Natural killer cell (primary cell): ENCODE measurements at regions not wholly inside any gene's neighbourhood (a gene's known extent, or its start where the extent isn't known, plus 50 kb on each side); places are given as distances from the start of the nearest gene placed in this dataset.

ENCODE experiments used
- ATAC-seq, 3 donors: fragments of 150-1000 bp in 2 of 3; fragments of 200-7000 bp in 1 of 3; cut with Tn5 transposase; 1 replicate in 1 of 3; 2 replicates in 2 of 3; pipeline ENCODE4 v1.10.0; 2021; ENCODE audit warnings: mild to moderate bottlenecking in 2 of 3, moderate library complexity in 2 of 3
- DNase-seq, 2 donors: peaks; one replicate each; pipeline versions ENCODE4 v3.0.0 to v3.0.0-alpha.2; 2013 to 2021; ENCODE audit warnings: mixed read lengths in 1 of 2
- H3K27ac ChIP-seq: one replicate; pipeline ENCODE4 v1.5.1; 2013; ENCODE audit warnings: mild to moderate bottlenecking, low read length
- H3K27me3 ChIP-seq: one replicate; pipeline ENCODE4 v1.6.1; 2013; ENCODE audit warnings: low read length; ENCODE audit not compliant: control insufficient read depth, insufficient read depth
- H3K36me3 ChIP-seq: one replicate; pipeline ENCODE4 v1.6.1; 2013; ENCODE audit warnings: low read length; ENCODE audit not compliant: control insufficient read depth, insufficient read depth
- H3K4me1 ChIP-seq: one replicate; pipeline ENCODE4 v1.6.1; 2013; ENCODE audit warnings: low read length; ENCODE audit not compliant: control insufficient read depth, insufficient read depth
- H3K4me3 ChIP-seq: one replicate; pipeline ENCODE4 v1.5.1; 2013; ENCODE audit warnings: low read length
- H3K9me3 ChIP-seq: one replicate; pipeline ENCODE4 v1.6.1; 2013; ENCODE audit warnings: low read length; ENCODE audit not compliant: control insufficient read depth, insufficient read depth
- H3K27ac Mint-ChIP-seq, 2 donors: one replicate each; pipeline ENCODE4 v1.8.0; 2022; ENCODE audit warnings: mild to moderate bottlenecking in 2 of 2, mixed read lengths in 2 of 2, moderate library complexity in 1 of 2
- H3K27me3 Mint-ChIP-seq, 2 donors: one replicate each; pipeline ENCODE4 v1.8.0; 2022; ENCODE audit warnings: low read depth in 2 of 2, mixed read lengths in 2 of 2
- H3K36me3 Mint-ChIP-seq: one replicate; pipeline ENCODE4 v1.8.0; 2022; ENCODE audit warnings: mixed read lengths
- H3K4me1 Mint-ChIP-seq, 2 donors: one replicate each; pipeline ENCODE4 v1.8.0; 2022; ENCODE audit warnings: mixed read lengths in 2 of 2
- H3K4me3 Mint-ChIP-seq: one replicate; pipeline ENCODE4 v1.8.0; 2022; ENCODE audit warnings: mild to moderate bottlenecking, moderate library complexity, mixed read lengths
- H3K9me3 Mint-ChIP-seq, 2 donors: one replicate each; pipeline ENCODE4 v1.8.0; 2022; ENCODE audit warnings: mixed read lengths in 2 of 2
- CTCF ChIP-seq: fragments of 200-600 bp; IDR thresholded peaks from one replicate; pipeline ENCODE4 v1.8.0; 2022; ENCODE audit warnings: antibody characterized with exemption
- WGBS: methylation state at CpG from one replicate; pipeline ENCODE4 v1.1.7; 2013; ENCODE audit warnings: missing lambda C conversion rate; ENCODE audit not compliant: insufficient coverage; 5-methylcytosine and 5-hydroxymethylcytosine counted together
- intact Hi-C: fragments of 100-400 bp; cut with micrococcal nuclease; formaldehyde crosslinking; loops from one replicate; pipeline ENCODE4 v1.14.2; 2022

- WGBS: 66% methylated on average over 17 of the region's 17 CpGs
- intact Hi-C loops: no loop called here
These were observed 683.8 kb upstream of the SGCG start for GRCh38 chr13:22496803-22497508.

GRCh38 chr13:22497991-22498780 lies 682.6 kb upstream of the SGCG start:
- H3K4me3 Mint-ChIP-seq: no peak overlapping the region
- WGBS: 90% methylated on average over 16 of the region's 16 CpGs
- H3K27me3 Mint-ChIP-seq: no peaks in the 10 kb centered on the region
- H3K9me3 Mint-ChIP-seq: peaks cover 18 to 24% of the 10 kb centered on the region in 2 donors
- H3K4me3 ChIP-seq: no peak overlapping the region
- no peak for ATAC-seq
- no peak for DNase-seq
- no peaks in the 10 kb centered on the region for H3K36me3 ChIP-seq
- H3K9me3 ChIP-seq: no peaks in the 10 kb centered on the region
- H3K4me1 Mint-ChIP-seq: no peaks in the 10 kb centered on the region
- H3K27ac Mint-ChIP-seq: no peak overlapping the region
- no peaks in the 10 kb centered on the region for H3K4me1 ChIP-seq
- no peaks in the 10 kb centered on the region for H3K36me3 Mint-ChIP-seq
- TF ChIP-seq CTCF: no peak
- intact Hi-C loops: no loop called here
- no peak overlapping the region for H3K27ac ChIP-seq
- no peaks in the 10 kb centered on the region for H3K27me3 ChIP-seq

More at GRCh38 chr13:22496803-22497508, 683.8 kb upstream of the SGCG start:
- ATAC-seq (no peak), DNase-seq (no peak)
- Mint-ChIP-seq H3K4me3 (no peak overlapping the region), H3K27ac (no peak overlapping the region), H3K9me3 (peaks cover 12 to 16% of the 10 kb centered on the region in 2 donors), H3K4me1 (no peaks in the 10 kb centered on the region), H3K27me3 (no peaks in the 10 kb centered on the region), H3K36me3 (no peaks in the 10 kb centered on the region)
- no peak overlapping the region for H3K4me3 ChIP-seq
- TF ChIP-seq CTCF: no peak
- no peaks in the 10 kb centered on the region for H3K9me3 ChIP-seq
- H3K4me1 ChIP-seq: no peaks in the 10 kb centered on the region
- H3K36me3 ChIP-seq: no peaks in the 10 kb centered on the region
- H3K27ac ChIP-seq: no peak overlapping the region
- H3K27me3 ChIP-seq: no peaks in the 10 kb centered on the region

GRCh38 chr13:22499919-22500318 lies 680.9 kb upstream of the SGCG start:
- no peak overlapping the region for H3K27ac ChIP-seq
- Mint-ChIP-seq H3K27ac (no peak overlapping the region), H3K4me1 (no peaks in the 10 kb centered on the region), H3K4me3 (no peak overlapping the region), H3K27me3 (no peaks in the 10 kb centered on the region), H3K36me3 (no peaks in the 10 kb centered on the region), H3K9me3 (peaks cover 13 to 17% of the 10 kb centered on the region in 2 donors)
- no peak for TF ChIP-seq CTCF
- no peaks in the 10 kb centered on the region for H3K27me3 ChIP-seq
- no peak for DNase-seq
- intact Hi-C loops: no loop called here
- ATAC-seq: no peak
- no peaks in the 10 kb centered on the region for H3K9me3 ChIP-seq
- no peaks in the 10 kb centered on the region for H3K4me1 ChIP-seq
- H3K4me3 ChIP-seq: no peak overlapping the region
- no peaks in the 10 kb centered on the region for H3K36me3 ChIP-seq
